IPS-NIHi7 (cell line): ENCODE measurements at regions not wholly inside any gene's neighbourhood (a gene's known extent, or its start where the extent isn't known, plus 50 kb on each side); places are given as distances from the start of the nearest gene placed in this dataset.

Experiments
- DNase-seq: peaks from one replicate; pipeline ENCODE4 v3.0.0; 2012; ENCODE audit warnings: mixed read lengths; ENCODE audit errors: extremely low spot score

DNA sequence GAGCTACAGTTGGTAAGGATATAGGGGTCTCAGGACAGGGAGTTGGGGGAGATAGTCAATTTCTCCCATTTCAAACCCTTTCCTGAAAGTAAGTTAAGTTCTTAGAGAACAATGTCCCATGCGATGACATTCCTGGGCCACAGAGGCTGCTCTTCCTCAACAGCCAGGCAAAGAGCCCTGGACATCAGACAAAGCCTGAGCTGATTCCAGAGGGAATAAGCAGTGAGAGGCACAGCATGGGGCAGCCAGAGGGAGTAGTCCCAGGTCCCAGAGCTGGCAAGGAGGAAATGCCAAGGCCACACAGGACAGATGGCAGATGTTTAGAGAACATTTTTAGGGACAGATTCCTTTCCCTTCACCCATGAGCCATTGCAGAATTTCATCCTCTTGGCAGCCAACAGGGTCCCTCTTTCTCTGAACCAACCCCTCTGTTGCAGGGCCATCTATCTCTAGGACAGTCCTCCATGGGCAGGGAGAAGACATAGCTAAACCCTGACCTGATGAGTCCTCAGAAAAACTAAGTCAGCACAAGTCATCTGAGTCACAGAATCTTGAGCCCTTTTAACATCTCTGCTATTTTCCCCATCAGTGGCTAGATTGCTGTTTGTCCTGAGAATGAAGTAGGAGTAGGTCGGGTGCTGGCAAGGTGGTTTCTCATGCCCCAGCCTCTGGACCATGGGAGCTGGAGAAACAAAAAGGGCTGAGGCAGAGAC lies 60.3 kb upstream of the CALM2 start:
- no peak for DNase-seq

DNA sequence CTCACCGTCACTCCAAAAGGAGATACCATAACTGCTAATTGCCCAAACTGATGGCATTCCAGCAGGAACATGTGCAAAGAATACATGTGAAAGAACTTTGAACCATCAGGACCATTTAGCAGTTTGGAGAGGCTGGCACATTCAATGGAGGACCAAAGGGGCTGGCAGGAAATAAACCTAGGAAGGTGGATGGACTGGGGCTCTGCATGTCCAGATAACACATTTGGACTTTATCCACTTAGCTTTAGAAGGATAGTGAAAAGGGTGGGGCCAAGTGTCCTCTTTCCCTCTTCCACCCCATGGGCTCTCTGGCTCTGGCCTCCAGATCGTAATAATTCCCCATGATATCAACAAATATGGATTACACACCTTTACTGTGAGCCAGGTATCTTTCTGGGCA lies 58.8 kb upstream of the CALM2 start:
- DNase-seq, result no peak

DNA sequence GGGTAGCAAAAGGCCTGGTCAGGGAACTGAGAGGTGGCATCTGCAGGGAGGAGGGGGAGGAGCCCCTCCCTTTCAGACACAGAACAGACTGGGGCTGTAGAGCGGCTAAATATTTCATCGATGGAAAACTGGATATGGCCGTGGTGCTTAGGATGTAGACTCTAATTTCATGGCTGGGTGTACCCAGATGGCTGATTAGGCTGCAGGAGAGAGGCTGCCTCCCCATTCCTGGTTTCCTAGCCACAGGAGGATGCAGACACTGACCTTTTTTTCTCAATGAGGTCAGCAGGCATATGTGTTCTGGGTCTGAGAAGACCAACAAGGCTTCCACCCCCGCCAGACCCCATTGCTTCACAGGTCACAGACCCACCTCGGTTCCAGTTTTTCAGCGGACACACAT lies 58.1 kb upstream of the CALM2 start:
- no peak for DNase-seq

DNA sequence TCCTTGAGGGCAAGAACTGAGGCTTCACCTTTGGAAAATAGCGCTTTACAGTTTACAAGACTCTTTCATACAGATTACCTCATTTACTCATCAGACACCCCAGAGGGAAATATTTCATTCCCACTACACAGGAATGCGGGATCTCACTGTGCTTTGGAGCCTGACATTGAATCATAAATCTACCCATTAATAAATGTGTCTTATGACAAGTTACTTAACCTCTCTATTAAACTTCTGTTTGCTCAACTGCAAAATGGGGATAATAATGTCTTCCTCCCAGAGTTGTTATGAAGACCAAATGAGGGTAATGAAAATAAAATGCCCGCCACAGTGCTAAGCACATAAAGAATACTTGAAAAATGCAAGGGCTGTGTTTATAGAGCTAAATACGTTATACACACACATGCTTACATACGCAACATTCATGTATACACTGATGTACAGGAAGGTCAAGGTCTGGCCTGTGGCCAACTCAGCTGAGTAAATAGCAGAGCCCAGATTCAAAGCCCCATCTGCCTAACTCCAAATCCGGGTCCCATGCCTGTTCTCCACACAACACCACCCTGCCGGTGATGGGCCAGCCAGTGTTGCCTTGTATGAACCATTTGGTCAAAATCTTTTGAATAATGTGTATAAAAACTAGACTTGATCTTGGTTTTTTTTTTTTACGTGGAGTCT lies 56.6 kb upstream of the CALM2 start:
- no peak for DNase-seq

DNA sequence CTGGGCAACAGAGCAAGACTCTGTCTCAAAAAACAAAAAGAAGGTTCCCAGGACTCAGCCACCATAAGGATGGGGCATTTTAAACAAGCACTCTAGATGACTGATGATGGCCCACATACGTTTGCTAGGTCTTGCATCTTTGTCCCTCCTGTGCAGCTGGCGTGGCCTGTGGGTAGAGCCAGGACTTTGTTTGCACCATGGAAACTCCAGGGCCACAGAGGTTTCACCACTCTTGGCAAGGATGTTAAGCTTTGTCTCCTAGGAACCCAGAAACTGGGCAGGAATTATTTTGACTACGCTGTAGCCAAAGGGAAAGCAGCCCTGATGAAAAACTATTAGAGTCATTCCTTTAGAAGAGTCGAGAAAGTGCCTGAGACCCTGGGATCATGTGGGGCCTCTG lies 54.1 kb upstream of the CALM2 start:
- no peak for DNase-seq

DNA sequence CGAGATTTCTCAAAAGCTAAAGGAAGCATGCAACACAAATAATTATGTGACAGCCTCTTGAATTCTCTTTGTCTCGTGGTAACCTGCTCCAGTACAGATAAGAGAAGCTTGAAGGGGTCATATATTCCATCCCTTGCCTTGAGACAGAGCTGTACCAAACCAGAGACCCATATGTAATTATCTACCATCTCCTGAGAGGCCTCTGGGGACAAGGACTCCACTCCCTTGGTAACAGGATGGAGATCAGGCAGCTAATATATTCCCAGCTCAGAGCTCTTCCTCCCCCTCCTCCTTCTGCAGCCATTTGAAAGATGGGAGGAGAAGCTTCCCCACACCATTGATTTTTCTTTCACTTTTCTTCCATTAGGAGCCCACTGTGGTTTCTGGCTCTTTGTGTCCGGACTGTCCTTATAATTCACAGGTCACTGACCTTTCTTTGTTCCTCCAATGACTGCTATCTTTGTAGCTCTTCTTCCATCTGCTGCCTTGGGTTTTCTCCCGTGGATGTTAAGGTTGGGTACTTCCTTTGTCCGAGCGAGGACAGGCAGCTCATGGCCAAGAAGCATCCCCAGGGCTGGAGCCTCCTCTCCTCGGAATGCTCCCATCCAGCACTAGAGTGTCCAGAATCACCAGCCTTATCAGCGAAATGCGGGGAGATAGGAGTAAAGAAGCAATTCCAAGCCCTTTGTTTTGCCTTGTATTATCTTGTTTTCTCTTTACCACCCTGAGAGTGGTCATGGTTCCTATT lies 51.4 kb upstream of the CALM2 start:
- DNase-seq, result no peak

DNA sequence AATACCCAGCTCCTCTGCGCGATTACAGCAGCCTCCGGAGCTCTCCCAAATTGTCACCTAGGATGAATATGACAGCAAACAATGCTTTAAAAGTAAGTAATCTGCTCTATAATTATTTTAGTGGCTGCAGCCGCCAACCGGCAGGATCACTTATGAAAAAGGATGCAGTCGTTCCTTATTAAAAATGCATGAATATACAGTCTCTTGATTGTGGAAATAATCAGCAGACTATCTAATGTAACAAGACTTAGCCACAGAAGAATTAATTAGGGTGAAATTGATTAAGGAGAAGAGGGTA lies 50.6 kb upstream of the CALM2 start:
- DNase-seq, result no peak

DNA sequence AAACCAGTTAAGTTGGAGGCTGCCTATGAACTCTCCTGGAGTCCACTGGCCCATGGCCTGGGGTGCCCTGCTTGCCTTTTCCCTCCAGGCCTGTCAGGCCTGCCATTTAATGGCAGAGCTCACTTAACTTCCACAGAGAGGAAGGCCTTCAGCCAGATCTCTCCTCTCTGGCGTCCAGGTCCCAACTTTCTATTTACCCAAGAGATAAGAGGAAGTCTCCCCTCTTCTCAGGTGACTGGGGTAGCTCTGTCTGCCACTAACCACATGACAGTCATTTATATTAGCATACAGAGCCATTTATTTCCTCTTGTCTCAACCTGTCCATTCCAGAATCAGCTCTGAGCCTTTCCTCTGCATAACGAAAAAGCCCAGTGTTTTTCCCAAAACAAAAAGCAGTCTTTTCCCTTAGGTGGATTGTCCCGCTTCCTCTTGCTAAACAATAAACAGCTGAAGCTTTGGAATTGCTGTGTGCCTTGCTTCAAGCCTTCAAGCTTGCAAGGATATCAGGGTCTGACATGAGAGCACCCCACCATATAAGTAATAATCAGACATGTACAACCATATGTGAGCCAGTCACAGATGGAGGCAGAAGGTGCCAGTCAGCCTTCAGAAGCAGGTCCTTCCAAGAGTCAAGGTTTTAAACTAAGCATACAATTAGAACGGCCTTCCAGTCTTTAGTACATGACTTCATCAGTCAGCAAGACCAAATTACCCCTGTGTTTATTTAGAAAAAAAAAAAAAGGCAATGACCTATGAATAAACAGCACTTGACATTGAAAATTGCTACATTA lies 50.0 kb upstream of the CALM2 start:
- DNase-seq, result no peak
